Thymus (tissue), 11 donors: ENCODE measurements at regions not wholly inside any gene's neighbourhood (a gene's known extent, or its start where the extent isn't known, plus 50 kb on each side); places are given as distances from the start of the nearest gene placed in this dataset.

Experiments used
- DNase-seq, 9 donors: peaks; one replicate each; pipeline ENCODE4 v3.0.0-alpha.2; 2013; ENCODE audit warnings: low spot score in 9 of 9, low read depth in 6 of 9, missing footprints in 1 of 9
- H3K27ac ChIP-seq, 2 donors: one replicate each; pipeline ENCODE4 v1.5.1; 2013; ENCODE audit warnings: control low read depth in 1 of 2, low read depth in 1 of 2, low read length in 1 of 2, mild to moderate bottlenecking in 1 of 2, moderate library complexity in 1 of 2
- H3K27me3 ChIP-seq, 2 donors: one replicate each; pipeline ENCODE4 v1.5.1; 2013; ENCODE audit warnings: low read length in 1 of 2; ENCODE audit not compliant: control insufficient read depth in 2 of 2, insufficient read depth in 1 of 2
- H3K36me3 ChIP-seq, 2 donors: one replicate each; pipeline ENCODE4 v1.5.1; 2013; ENCODE audit warnings: low read length in 1 of 2, mild to moderate bottlenecking in 1 of 2, moderate library complexity in 1 of 2; ENCODE audit not compliant: control insufficient read depth in 2 of 2, insufficient read depth in 2 of 2
- H3K4me1 ChIP-seq, 2 donors: one replicate each; pipeline ENCODE4 v1.5.1; 2013; ENCODE audit warnings: low read length in 2 of 2; ENCODE audit not compliant: control insufficient read depth in 2 of 2, insufficient read depth in 2 of 2
- H3K4me3 ChIP-seq, 2 donors: one replicate each; pipeline ENCODE4 v1.5.1; 2013; ENCODE audit warnings: low read length in 2 of 2, control low read depth in 1 of 2, mild to moderate bottlenecking in 1 of 2
- H3K9me3 ChIP-seq, 2 donors: one replicate each; pipeline ENCODE4 v1.5.1; 2013; ENCODE audit warnings: low read length in 1 of 2, mild to moderate bottlenecking in 1 of 2; ENCODE audit not compliant: control insufficient read depth in 2 of 2, insufficient read depth in 1 of 2
- WGBS: extraction: QIAGEN DNeasy Blood & Tissue Kit; methylation state at CpG from one replicate; pipeline ENCODE4 v1.1.7; 2013; 5-methylcytosine and 5-hydroxymethylcytosine counted together
- donor health status: healthy.

GRCh38 chr18:45335282-45336043 lies 279.8 kb upstream of the SLC14A2 start:
- Histone ChIP-seq H3K4me1 (no peaks in the 10 kb centered on the region), H3K4me3 (no peak overlapping the region), H3K27ac (no peak overlapping the region), H3K9me3 (no peaks in the 10 kb centered on the region), H3K27me3 (no peaks in the 10 kb centered on the region), H3K36me3 (no peaks in the 10 kb centered on the region)
- no peak for DNase-seq
- WGBS: 93% methylated on average over 4 of the region's 4 CpGs

DNA sequence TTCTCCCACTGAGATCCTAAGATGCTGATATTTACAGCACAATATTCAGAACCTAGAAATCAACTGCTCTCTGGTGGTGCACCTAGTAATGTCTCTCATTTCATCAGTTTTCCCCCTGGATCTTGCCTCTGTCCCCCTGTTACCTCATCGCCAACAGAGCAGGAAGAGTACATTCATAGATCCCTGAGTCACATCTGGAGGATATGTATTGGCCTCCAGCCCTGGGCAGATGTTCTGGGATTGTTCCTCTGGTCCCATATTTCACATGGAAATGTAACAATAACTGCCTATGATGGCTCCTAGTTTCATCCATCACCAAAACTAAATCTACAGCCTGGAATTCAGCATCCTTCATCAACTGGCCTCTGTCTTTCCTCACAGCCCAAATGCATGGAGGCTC lies 278.8 kb upstream of the SLC14A2 start:
- Histone ChIP-seq H3K9me3 (no peaks in the 10 kb centered on the region), H3K4me1 (no peaks in the 10 kb centered on the region), H3K27me3 (no peaks in the 10 kb centered on the region), H3K4me3 (no peak overlapping the region), H3K36me3 (no peaks in the 10 kb centered on the region), H3K27ac (no peak overlapping the region)
- no peak for DNase-seq
- 93% methylated on average over 1 of the region's 1 CpG for WGBS

GRCh38 chr18:45337477-45337876 lies 277.8 kb upstream of the SLC14A2 start:
- H3K4me1 ChIP-seq: no peaks in the 10 kb centered on the region
- H3K9me3 ChIP-seq: no peaks in the 10 kb centered on the region
- WGBS: 83% methylated on average over 1 of the region's 1 CpG
- no peak overlapping the region for H3K27ac ChIP-seq
- no peaks in the 10 kb centered on the region for H3K27me3 ChIP-seq
- no peak for DNase-seq
- H3K4me3 ChIP-seq: no peak overlapping the region
- H3K36me3 ChIP-seq: no peaks in the 10 kb centered on the region

- Histone ChIP-seq H3K4me1 (no peaks in the 10 kb centered on the region), H3K27ac (no peak overlapping the region), H3K36me3 (no peaks in the 10 kb centered on the region), H3K4me3 (no peak overlapping the region), H3K9me3 (no peaks in the 10 kb centered on the region), H3K27me3 (no peaks in the 10 kb centered on the region)
- WGBS: 72% methylated on average over 4 of the region's 4 CpGs
- DNase-seq: no peak
Measured at GRCh38 chr18:45339810-45340550, 275.3 kb upstream of the SLC14A2 start.

- Histone ChIP-seq H3K27me3 (no peaks in the 10 kb centered on the region), H3K4me3 (no peak overlapping the region), H3K36me3 (no peaks in the 10 kb centered on the region), H3K27ac (no peak overlapping the region), H3K9me3 (no peaks in the 10 kb centered on the region), H3K4me1 (no peaks in the 10 kb centered on the region)
- WGBS: 89% methylated on average over 3 of the region's 3 CpGs
- no peak for DNase-seq
Measured at GRCh38 chr18:45340884-45341283, 274.4 kb upstream of the SLC14A2 start.

DNA sequence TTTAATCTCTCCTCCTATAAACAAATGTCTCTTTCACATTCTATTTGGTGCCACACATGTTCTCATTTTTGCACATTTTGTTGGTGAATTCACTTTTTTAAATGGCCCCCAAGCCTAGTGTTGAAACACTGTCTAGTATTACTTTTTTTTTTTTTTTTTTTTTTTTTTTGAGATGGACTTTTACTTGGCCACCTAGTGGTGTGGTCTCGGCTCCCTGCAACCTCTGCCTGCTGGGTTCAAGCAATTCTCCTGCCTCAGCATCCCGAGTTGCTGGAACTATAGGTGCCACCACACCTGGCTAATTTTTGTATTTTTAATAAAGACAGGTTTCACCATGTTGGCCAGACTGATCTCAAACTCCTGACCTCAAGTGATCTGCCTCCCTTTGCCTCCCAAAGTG lies 273.8 kb upstream of the SLC14A2 start:
- Histone ChIP-seq H3K9me3 (no peaks in the 10 kb centered on the region), H3K36me3 (no peaks in the 10 kb centered on the region), H3K4me1 (no peaks in the 10 kb centered on the region), H3K27me3 (no peaks in the 10 kb centered on the region), H3K27ac (no peak overlapping the region), H3K4me3 (no peak overlapping the region)
- 91% methylated on average over 2 of the region's 2 CpGs for WGBS
- no peak for DNase-seq

DNA sequence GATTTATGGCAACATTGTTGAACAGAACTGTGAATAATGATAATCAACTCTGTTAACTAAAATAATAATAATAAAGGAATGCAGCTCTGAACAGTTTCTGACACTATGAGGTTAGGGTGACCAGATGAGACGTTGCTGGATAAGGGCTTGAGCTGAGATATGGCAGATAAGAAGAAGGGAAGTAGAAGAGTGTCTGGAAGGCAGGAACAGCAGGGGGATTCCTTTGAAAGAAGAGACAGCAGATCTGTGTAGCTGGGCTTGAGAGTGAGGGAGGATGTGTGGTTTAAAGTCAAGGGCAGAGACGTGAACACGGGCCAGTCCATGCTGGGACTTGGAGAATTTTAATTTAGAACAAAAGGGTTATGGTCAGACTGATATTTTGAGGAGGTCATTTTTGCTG lies 273.1 kb upstream of the SLC14A2 start:
- Histone ChIP-seq H3K36me3 (no peaks in the 10 kb centered on the region), H3K27ac (no peak overlapping the region), H3K9me3 (no peaks in the 10 kb centered on the region), H3K4me1 (no peaks in the 10 kb centered on the region), H3K27me3 (no peaks in the 10 kb centered on the region), H3K4me3 (no peak overlapping the region)
- no peak for DNase-seq
- 55% methylated on average over 3 of the region's 3 CpGs for WGBS

GRCh38 chr18:45342653-45343052 lies 272.6 kb upstream of the SLC14A2 start:
- no peaks in the 10 kb centered on the region for H3K36me3 ChIP-seq
- WGBS: 98% methylated on average over 3 of the region's 3 CpGs
- no peak overlapping the region for H3K27ac ChIP-seq
- H3K27me3 ChIP-seq: no peaks in the 10 kb centered on the region
- no peaks in the 10 kb centered on the region for H3K9me3 ChIP-seq
- H3K4me3 ChIP-seq: no peak overlapping the region
- DNase-seq: no peak
- no peaks in the 10 kb centered on the region for H3K4me1 ChIP-seq

DNA sequence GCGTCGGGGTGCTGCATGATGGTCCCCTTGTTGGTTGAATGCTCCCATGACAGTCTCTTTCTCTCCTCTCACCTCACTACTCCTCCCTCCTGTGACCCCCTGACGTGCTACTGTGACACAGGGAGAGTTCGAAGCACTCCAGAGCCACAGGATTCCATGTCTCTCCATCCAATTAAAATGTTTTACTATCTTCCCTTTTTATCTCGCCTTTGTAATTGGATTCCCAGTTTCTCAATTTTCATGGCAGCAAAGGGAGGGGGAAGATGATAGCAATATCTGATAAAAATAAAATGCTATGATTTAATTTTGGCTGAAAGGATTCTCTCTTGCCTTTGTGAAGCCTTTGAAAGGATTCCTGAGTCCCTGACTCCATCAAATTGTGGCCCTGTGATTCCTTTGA lies 271.9 kb upstream of the SLC14A2 start:
- DNase-seq: no peak
- Histone ChIP-seq H3K9me3 (no peaks in the 10 kb centered on the region), H3K36me3 (no peaks in the 10 kb centered on the region), H3K4me1 (no peaks in the 10 kb centered on the region), H3K4me3 (no peak overlapping the region), H3K27me3 (no peaks in the 10 kb centered on the region), H3K27ac (no peak overlapping the region)
- WGBS: 90% methylated on average over 5 of the region's 5 CpGs
